Thoracic aorta (tissue), 2 donors: ENCODE measurements at regions not wholly inside any gene's neighbourhood (a gene's known extent, or its start where the extent isn't known, plus 50 kb on each side); places are given as distances from the start of the nearest gene placed in this dataset.

ENCODE experiments used
- ATAC-seq: fragments of 150-250 bp; one replicate; pipeline ENCODE4 v1.8.0; 2017; ENCODE audit warnings: low read depth; ENCODE audit not compliant: insufficient number of reproducible peaks, low FRiP score
- DNase-seq: peaks from one replicate; pipeline ENCODE4 v3.0.0-alpha.2; 2020; ENCODE audit warnings: low spot score
- H3K27ac ChIP-seq, 2 donors: fragments of 200-600 bp; sonication (generic); 1 replicate in 1 of 2; 2 replicates in 1 of 2; pipeline ENCODE4 v1.5.1; 2016; ENCODE audit warnings: mild to moderate bottlenecking in 2 of 2, moderate library complexity in 2 of 2
- H3K27me3 ChIP-seq: fragments of 200-600 bp; sonication (generic); replicated peaks from 2 replicates; pipeline ENCODE4 v1.6.0; 2016; ENCODE audit warnings: mild to moderate bottlenecking; ENCODE audit not compliant: insufficient read depth
- H3K36me3 ChIP-seq: fragments of 200-600 bp; sonication (generic); one replicate; pipeline ENCODE4 v1.5.1; 2016
- H3K4me1 ChIP-seq, 2 donors: fragments of 200-600 bp; sonication (generic); 1 replicate in 1 of 2; 2 replicates in 1 of 2; pipeline versions ENCODE4 v1.5.1 to v1.6.0; 2016; ENCODE audit warnings: low read depth in 2 of 2, mild to moderate bottlenecking in 1 of 2; ENCODE audit not compliant: control insufficient read depth in 1 of 2
- H3K4me3 ChIP-seq: fragments of 200-600 bp; sonication (generic); 2 replicates; pipeline ENCODE4 v1.5.1; 2016; ENCODE audit warnings: mild to moderate bottlenecking
- H3K9me3 ChIP-seq: fragments of 200-600 bp; sonication (generic); 2 replicates; pipeline ENCODE4 v1.5.1; 2016
- CTCF ChIP-seq: fragments of 200-600 bp; sonication (generic); IDR thresholded peaks from one replicate; pipeline ENCODE4 v1.5.1; 2019; ENCODE audit warnings: antibody characterized with exemption

- no peak for ATAC-seq
- TF ChIP-seq CTCF: no peak
- Histone ChIP-seq H3K36me3 (no peaks in the 10 kb centered on the region), H3K4me1 (no peaks in the 10 kb centered on the region), H3K9me3 (no peaks in the 10 kb centered on the region), H3K27ac (no peak overlapping the region), H3K4me3 (no peak overlapping the region), H3K27me3 (no peaks in the 10 kb centered on the region)
- no peak for DNase-seq
These were observed 105.4 kb downstream of the DMRT2 start for GRCh38 chr9:1155602-1156001.

- Histone ChIP-seq H3K4me1 (no peaks in the 10 kb centered on the region), H3K4me3 (no peak overlapping the region), H3K27ac (no peak overlapping the region), H3K36me3 (no peaks in the 10 kb centered on the region), H3K9me3 (no peaks in the 10 kb centered on the region), H3K27me3 (no peaks in the 10 kb centered on the region)
- no peak for DNase-seq
- no peak for TF ChIP-seq CTCF
- ATAC-seq: no peak
These were observed 106.8 kb downstream of the DMRT2 start for GRCh38 chr9:1156794-1157550.

- TF ChIP-seq CTCF: no peak
- no peak overlapping the region for H3K4me3 ChIP-seq
- H3K36me3 ChIP-seq: no peaks in the 10 kb centered on the region
- no peak for DNase-seq
- H3K27ac ChIP-seq: no peak overlapping the region
- ATAC-seq: no peak
- no peaks in the 10 kb centered on the region for H3K27me3 ChIP-seq
- H3K4me1 ChIP-seq: no peaks in the 10 kb centered on the region
- H3K9me3 ChIP-seq: no peaks in the 10 kb centered on the region
These were observed 107.7 kb downstream of the DMRT2 start for GRCh38 chr9:1157836-1158235.

- no peak overlapping the region for H3K4me3 ChIP-seq
- H3K9me3 ChIP-seq: no peaks in the 10 kb centered on the region
- no peaks in the 10 kb centered on the region for H3K27me3 ChIP-seq
- ATAC-seq: no peak
- no peak overlapping the region for H3K27ac ChIP-seq
- DNase-seq: no peak
- no peak for TF ChIP-seq CTCF
- no peaks in the 10 kb centered on the region for H3K36me3 ChIP-seq
- H3K4me1 ChIP-seq: no peaks in the 10 kb centered on the region
These were observed 120.8 kb downstream of the DMRT2 start for GRCh38 chr9:1170918-1171317.

- H3K4me3 ChIP-seq: no peak overlapping the region
- no peaks in the 10 kb centered on the region for H3K36me3 ChIP-seq
- ATAC-seq (no peak), DNase-seq (no peak)
- no peak overlapping the region for H3K27ac ChIP-seq
- H3K9me3 ChIP-seq: no peaks in the 10 kb centered on the region
- no peaks in the 10 kb centered on the region for H3K4me1 ChIP-seq
- no peak for TF ChIP-seq CTCF
- H3K27me3 ChIP-seq: no peaks in the 10 kb centered on the region
These were observed 121.4 kb downstream of the DMRT2 start for GRCh38 chr9:1171546-1171945.
